ENCODE measurements at regions not wholly inside any gene's neighbourhood (a gene's known extent, or its start where the extent isn't known, plus 50 kb on each side); places are given as distances from the start of the nearest gene placed in this dataset.
"Not testable (repeated sequence)": the region's sequence is repeated elsewhere in the genome, so short reads cannot be mapped to it uniquely, and the experiment has no call there.

DNA sequence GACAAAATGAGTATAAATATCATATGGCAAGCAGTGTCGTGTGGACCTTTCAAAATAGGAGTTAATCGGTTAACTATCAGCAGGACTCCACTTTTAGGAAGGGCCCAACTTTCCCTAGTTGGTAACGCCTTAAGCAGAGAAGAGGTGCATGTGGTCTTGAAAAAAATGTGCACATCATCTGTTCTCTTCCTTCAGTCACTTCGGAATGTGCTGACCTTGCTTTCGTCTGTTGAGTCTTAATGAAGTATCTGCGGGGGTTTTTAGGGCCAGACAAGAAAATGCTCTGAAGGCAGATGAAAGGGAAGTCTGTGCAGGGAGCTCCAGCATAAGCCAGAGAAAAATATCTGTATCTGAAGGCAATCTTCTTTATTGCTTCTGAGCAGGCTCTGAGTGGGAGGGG lies 185.2 kb downstream of the AEBP2 start:
- FAIRE-seq: no peak
- DNase-seq (ENCODE audit: insufficient read length, low spot score): no peak

DNA sequence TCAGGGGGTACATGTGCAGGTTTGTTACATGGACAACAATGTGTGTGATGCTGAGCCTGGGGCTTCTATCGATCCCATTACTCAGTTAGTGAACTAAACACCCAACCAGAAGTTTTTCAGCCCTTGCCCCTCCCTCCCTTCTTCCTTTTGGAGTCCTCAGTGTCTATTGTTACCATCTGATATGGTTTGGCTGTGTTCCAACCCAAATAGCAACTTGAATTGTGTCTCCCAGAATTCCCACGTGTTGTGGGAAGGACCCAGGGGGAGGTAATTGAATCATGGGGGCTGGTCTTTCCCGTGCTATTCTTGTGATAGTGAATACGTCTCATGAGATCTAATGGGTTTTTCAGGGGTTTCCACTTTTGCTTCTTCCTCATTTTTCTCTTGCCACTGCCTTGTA lies 186.3 kb downstream of the AEBP2 start:
- not testable (repeated sequence) for DNase-seq (ENCODE audit: insufficient read length, low spot score); FAIRE-seq

DNA sequence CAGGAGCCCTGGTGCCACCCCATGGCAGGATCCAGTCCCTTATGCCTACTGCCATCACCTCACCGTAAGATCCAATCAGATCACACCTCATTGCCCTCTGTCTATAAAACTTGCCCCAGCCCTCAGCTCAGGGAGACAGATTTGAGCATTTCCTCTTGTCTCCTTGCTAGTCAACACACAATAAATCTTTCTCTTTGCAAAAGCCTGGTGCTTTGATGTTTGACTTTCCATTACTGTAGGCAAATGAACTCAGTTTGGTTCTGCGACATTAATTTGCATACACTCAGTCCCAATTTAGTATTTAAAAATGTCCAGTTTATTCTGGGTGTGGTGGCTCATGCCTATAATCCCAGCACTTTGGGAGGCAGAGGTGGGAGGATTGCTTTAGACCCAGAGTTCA lies 188.4 kb downstream of the AEBP2 start:
- no peak for FAIRE-seq
- DNase-seq (ENCODE audit: insufficient read length, low spot score): no peak

DNA sequence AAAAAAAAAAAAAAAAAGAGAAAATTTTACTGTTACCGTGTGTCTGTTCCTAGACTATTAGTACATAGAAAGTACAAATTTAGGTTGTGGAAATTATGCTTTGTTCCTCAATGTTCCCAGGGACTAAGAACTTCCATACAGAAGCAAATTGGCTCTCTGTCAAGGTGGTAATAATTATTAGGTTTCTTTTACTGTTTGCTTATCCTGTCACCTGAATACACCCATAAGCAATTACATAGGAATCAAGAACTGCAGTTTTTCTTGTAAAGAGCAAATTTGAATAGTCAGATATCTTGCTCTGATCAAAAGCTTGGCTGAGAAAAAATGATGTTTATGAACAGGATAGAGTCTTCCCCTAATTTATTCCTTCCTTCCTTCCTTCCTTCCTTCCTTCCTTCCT lies 191.2 kb downstream of the AEBP2 start:
- DNase-seq (ENCODE audit: insufficient read length, low spot score): no peak
- FAIRE-seq: no peak

DNA sequence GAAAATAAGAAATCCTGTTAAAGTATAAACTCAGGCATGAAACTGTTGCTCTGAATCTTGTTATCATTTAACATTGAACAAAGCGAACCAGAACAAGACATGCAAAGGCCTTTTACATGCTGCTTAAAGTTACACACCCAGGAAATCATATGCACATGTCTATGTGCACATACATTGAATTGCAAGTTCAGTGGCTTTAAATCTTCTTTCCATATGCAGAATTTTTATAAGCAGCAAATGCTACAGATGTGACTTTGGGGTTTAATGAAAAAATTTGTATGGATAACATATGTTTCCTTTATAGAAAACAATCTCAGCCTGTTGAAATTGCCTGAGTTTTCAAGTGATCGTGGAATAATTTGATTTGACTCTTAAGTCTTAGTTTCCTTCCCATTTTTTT lies 193.9 kb downstream of the AEBP2 start:
- DNase-seq (ENCODE audit: insufficient read length, low spot score) (no peak), FAIRE-seq (no peak)

DNA sequence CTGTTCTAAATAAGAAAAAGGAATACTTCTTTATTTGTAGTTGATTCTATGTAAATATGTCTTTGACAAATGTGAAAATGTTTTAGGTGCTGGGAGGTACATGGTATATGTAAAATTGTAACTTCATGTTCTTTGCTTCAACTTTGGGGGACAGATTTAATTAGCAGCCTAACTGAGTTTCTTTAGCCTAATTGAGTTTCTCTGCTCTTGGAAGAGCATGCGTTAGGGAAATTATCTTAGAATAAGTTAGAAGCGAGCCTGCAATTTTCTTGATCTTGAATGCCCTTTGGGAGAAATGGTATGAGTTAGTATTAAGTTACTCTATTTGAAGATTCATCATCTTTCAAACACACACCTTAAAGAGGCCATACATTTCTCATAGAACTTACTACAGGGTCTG lies 194.3 kb downstream of the AEBP2 start:
- DNase-seq (ENCODE audit: insufficient read length, low spot score) (no peak), FAIRE-seq (no peak)

DNA sequence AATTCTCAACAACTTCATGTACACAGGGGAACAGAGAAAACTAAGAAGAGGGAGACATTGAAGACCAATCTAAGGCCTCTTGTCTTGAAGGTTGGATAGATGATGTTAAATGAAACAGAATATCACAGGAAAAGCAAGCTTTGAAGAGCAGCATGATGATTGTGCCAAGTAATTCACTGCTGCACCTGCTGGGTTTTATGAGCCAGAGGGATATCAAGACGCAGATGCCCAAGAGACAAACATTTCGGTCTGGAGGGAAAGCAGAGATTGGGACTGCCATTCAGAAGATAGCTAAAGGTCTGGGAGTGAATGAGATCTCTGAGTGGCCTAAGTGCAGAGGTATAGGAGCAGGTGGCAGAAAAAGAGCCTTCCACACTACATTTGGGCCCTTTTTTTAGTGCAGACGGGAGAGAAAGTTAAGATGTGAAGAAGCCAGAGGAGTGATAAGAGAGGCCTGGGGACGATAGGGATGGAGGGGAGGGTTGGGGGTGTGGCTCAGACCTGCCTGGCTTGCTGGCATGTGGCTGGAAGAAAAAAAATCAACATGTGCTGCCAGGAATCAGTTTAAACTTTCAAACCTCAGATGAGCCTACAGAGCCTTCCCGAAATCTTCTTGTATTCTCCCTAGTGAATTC lies 200.6 kb downstream of the AEBP2 start:
- FAIRE-seq (no peak), DNase-seq (ENCODE audit: insufficient read length, low spot score) (no peak)

DNA sequence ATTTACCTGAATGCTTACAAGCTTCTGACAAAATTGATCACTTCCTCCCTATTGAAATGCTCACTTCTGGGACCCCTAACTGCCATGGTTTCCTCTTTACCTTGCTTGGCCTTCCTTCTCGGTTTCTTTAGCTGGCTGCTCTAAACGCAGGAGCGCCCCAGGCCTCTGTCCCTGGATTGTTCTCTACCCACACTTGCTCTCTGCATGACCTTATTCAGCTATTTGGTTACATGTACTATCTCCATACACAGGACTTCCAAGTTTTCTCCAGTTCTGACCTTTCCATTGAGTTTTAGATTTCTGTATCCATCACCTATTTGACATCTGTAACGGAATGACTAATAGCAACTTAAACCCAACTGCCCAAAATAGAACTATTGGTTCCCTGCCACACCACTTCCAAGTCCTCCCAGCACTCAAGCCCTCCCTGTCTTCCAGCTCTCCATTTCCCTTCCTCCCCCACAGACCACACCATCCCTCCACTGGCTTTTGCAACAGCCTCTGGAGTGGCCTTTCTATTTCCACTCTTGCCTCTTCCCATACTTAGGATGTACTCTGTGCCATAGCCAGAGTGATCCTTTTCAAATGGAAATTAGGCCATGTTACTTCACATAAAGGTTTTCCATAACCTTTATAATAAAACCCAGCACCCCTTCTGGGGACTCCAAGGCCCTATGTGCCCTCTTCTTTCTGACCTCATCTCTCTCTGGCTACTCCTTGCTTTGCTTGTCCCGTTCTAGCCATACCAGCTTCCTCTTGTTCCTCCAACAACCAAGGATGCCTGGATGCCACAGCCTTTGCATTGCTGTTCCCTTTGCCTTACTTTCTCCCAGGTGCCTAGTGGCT lies 202.2 kb downstream of the AEBP2 start:
- no peak for FAIRE-seq
- DNase-seq (ENCODE audit: insufficient read length, low spot score): no peak

DNA sequence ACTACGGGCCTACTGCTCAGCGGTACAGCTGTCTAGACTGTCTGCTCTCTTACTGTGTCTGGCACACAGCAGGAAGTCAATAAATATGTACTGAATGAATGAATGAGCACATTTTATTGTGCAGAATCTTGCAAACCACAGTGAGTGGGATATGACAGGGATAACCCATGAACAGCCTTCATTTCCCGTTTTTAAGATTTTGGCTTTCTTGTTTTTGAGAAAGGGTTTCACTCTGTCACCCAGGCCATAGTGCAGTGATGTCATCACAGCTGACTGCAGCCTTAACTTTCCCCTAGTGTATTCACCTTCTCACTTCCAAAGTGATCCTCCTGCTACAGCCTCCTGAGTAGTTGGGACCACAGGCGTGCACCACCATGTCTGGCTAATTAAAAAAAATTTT lies 203.1 kb downstream of the AEBP2 start:
- FAIRE-seq: no peak
- no peak for DNase-seq (ENCODE audit: insufficient read length, low spot score)

DNA sequence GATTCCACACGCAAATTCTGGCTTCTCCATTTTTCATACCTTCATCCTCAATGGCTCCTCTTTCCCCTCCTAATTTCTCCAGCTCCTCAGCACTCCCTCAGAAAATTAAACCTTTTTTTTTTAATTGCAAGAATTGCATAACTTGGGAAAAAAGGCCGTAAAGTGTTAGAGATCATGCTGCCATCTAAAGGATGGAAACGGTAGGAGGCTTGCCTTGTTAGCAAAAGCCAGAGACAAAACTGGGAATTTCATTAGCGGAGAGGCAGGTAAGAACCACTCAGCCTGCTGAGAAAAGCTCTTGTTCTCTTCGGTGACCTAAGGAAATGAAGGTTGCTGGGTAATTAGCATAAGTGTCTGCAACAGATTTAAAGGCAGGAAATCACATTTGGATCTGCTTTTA lies 204.3 kb downstream of the AEBP2 start:
- DNase-seq (ENCODE audit: insufficient read length, low spot score) (no peak), FAIRE-seq (no peak)

DNA sequence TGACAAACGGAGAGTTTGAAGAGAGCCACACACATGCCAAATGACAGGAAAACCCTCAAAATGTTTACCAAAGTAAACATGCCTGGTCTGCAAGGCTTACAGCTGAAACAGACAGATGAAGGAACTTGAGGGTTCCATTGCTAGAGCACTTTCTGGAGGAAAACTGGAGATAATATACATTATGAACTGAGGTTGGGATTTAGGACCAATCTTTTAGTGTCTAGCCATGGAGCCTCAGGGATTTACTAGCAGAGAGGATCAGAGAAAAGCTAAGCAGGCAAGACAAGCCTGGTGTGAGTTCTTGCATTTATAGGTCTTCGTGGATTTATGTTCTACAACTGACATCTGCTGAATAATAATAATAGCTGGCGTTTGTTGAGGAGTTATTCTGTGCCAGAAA lies 205.3 kb downstream of the AEBP2 start:
- DNase-seq (ENCODE audit: insufficient read length, low spot score): no peak
- FAIRE-seq: no peak

DNA sequence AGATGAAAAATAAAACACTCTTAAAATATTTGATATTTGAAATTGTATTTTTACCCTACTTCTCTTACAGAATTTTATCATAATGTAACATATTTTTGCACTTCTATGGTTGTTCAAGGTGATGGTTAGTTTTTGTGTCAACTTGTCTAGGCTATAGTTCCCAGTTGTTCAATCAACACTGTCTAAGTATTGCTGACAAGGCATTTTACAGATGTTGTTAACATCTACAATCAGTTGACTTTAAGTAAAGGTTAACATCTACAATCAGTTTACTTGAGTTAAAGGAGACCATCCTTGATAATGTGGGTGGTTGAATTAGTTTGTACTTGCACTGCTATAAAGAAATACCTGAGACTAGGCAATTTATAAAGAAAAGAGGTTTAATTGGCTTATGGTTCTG lies 206.5 kb downstream of the AEBP2 start:
- DNase-seq (ENCODE audit: insufficient read length, low spot score) (no peak), FAIRE-seq (no peak)

DNA sequence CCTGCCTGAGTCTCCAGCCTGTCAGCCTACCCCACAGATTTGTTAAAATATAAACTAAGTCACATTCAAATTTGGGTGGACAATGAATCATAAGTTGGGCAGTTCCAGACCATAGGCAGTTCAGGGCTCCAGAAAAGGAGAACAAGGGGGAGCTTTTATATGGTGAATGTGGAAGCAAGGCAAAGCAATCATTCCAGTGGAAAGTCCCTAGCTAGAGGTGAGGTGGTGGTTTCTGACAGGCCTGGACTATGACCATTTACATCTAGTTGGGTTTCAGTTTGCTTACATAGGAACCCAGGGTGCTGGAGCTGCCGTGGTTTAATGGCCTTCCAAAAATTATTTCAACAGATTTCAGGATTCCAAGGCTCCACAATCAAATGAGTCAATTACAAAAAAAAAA lies 207.3 kb downstream of the AEBP2 start:
- DNase-seq (ENCODE audit: insufficient read length, low spot score) (no peak), FAIRE-seq (no peak)

DNA sequence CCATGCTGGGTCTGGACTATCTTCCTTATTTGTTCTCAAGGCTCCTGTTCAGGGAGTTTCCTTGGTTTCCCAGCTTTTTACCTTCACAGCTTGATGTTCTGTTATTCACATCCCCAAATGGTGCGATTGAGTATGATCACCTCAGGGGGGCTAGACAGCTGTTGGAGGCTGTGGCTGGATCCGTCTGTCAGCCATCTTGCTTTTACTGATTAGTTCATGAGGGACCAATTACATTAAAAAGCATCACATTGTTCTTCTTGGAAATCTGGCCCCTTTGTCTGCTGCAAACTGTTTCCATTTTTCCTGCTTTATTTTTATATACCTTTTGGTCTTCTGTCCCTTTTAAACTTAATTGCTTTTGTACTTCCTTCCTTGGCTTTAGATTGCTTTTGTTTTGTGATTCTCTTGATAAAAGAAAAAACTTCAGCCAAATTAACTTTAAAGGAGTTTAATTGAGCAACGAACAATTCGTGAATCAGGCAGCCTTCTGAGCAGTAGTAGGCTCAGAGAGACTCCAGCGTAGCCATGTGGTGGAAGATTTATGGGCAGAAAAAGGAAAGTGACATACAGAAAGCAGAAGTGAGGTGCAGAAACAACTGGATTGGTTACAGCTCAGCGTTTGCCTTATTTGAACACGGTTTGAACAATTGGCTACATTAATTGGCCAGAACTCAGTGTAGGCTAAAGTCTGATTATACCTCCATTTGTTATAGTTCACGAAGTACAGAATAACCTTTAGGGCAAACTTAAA lies 208.7 kb downstream of the AEBP2 start:
- DNase-seq (ENCODE audit: insufficient read length, low spot score) (no peak), FAIRE-seq (no peak)

DNA sequence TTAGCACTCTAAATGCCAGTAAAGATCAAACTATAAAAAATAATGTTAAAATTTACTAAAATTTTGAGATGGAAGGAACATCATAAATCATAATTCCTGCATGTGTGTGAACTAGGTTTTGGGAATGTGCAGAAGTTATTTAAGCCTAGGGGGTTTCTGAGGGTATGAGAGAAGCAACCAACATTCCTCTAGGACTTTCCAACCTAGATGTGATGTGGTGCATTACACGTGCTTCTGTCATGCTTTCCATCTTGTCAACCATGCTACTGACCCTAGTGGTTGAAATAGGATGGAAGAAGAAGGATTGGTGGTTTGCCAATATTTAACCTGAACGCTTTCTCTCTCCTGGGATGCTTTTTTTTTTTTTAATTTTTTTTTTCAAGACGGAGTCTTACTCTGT lies 209.3 kb downstream of the AEBP2 start:
- DNase-seq (ENCODE audit: insufficient read length, low spot score): no peak
- FAIRE-seq: no peak

DNA sequence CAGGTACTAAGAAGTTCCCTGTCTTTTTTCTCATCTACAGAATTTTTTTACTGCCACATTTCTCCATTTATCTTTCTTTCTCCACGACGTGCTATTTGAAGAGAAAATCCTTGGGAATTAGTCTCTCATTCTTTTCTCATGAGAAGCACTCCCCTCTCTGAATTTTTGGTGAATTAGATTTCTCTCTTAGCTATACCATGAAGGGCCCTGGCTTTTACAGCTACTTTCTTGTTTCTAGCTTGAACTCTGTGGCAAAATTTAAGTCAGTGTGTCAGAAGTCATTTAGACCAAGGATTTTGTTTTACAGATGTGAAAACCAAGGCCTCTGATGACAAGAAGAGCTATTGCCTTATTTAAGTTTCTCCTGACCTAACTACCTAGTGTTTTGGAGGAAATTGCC lies 213.1 kb downstream of the AEBP2 start:
- no peak for FAIRE-seq

DNA sequence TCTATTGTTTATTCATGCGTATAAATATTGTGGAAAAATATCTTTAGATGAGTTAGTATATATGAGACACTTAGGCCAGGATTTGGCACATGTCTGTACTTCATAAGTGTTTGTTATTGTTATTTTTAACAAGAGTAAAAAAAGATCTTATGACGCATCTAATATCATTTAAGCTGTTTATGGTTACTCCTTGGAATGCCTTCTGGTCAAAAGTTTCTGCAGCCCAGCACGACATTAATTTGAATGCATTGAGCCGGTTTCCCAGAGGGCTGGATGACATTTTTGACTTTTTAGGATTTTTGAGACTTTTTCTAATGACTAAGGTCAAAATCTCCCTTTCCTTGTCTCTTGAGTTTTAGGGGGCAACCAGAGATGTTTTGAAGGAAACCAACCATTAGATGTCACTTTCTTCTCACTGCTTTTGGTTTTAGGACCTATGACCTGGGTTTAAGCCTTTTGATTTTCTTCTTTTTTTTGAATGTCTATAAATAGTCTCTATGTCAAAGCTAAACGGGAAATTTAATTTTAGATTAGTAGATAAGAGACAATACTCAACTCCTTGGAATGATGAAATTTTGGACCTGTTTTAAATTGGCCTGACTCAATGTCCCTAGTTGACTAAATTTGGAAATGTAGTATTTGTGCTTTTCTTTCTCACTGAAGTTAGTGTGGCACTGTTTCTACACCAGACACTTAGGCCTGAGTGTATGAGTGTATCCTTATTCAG lies 215.5 kb downstream of the AEBP2 start:
- no peak for FAIRE-seq
- DNase-seq (ENCODE audit: insufficient read length, low spot score): no peak

More for the DNA sequence above, 213.1 kb downstream of the AEBP2 start:
- DNase-seq (ENCODE audit: insufficient read length, low spot score): no peak

DNA sequence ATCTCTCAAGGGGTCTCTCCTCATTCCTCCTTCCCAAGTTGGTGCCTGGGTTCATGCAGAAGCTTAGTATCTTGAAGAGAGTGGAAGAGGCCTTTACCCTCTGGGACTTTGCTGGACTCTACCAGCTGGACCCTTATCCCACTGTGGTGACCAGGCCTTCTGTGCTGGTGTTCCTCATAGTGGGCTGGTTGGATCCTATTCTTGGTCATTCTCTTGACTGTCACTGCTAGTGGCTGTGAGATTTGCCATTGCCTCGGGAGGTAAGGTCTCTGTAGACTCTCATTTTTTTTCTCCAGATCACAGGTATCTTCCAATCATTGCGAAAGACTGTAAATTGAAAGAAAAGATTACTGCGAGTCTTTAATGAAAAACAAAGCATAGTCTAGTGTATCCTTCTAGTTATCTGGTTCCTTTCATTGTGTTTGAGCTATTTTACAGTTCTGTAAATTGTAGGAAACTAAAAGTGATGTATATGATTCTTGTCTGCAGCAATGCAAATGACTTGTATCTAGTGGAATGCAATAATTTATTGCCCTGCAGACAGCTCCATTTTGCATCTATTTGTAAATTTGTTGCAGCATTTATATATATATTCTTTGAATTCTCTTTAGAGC lies 217.9 kb downstream of the AEBP2 start:
- FAIRE-seq (no peak), DNase-seq (ENCODE audit: insufficient read length, low spot score) (no peak)

DNA sequence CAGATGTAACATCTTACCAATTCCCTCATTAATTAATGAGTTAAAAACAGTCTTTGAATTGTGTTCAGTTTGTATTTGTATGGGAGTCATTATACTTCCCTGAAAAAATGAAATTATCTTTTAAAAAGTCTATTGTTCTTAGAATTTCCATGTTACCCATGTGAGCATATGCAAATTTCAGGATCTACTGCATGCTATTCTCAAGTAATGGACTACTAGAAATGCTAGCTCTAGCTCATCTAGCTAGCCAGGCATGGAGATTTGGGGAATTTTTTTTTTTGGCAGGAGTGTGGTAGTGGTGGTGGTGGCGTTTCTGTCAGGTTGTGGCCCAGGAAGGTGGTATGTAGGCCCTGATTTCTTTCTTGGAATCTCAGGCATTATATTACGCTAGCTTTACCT lies 218.4 kb downstream of the AEBP2 start:
- no peak for DNase-seq (ENCODE audit: insufficient read length, low spot score)
- no peak for FAIRE-seq

DNA sequence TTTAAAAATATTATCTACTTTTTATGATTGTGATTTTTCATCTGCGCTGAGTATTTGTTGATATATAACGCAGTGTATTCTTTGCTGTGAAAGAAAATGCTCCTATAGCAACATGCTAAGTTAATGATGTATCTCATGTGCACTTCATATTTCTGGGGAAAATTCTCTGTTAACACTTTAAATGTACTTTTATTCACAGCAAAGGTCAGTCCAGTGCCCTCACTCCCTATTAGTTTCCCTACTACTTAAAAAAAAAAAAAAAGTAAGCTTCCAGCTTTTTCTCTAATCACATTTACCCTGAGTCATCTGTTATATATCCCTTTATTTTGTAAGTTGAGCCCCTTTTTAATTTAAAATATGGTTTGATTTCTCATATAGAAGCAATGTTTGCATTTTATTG lies 219.8 kb downstream of the AEBP2 start:
- DNase-seq (ENCODE audit: insufficient read length, low spot score) (no peak), FAIRE-seq (no peak)

DNA sequence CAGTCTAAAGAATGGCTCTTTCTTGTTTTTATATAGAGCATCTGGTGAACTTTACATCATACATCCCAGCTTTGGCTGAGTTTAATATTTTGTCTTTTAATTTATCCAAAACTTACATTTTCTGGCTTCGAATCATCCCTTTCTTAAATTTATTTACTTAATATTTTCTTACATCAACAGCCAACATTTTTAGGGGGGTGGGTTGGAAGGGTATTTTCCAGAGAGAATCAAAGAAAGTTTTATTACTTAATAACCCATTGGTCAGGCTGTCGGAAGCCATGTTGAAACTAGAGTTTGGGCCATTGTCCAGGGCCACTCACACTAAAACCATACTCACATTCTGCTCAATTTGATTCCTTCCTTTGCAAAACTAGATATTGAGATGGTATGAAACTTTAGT lies 220.2 kb downstream of the AEBP2 start:
- DNase-seq (ENCODE audit: insufficient read length, low spot score): no peak
- FAIRE-seq: no peak
